ENCODE measurements at regions not wholly inside any gene's neighbourhood (a gene's known extent, or its start where the extent isn't known, plus 50 kb on each side); places are given as distances from the start of the nearest gene placed in this dataset.

GRCh38 chr3:106206613-106207012, 337.8 kb upstream of the CBLB start:
- Histone ChIP-seq H3K27me3 (ENCODE audit: control insufficient read depth, insufficient read depth, low read length) (no peaks in the 10 kb centered on the region), H3K27ac (ENCODE audit: insufficient read depth, low read length, poor library complexity, severe bottlenecking) (peak overlapping the region; percentile 63), H3K36me3 (ENCODE audit: control insufficient read depth, insufficient read depth, low read length) (no peaks in the 10 kb centered on the region), H3K9me3 (ENCODE audit: control insufficient read depth in 2 of 2, low read length in 2 of 2) (no peaks in the 10 kb centered on the region), H3K4me3 (ENCODE audit: low read depth, low read length) (peak overlapping the region; percentile 79), H3K4me1 (ENCODE audit: control insufficient read depth, insufficient read depth, low read length, poor library complexity, severe bottlenecking) (peaks cover 16% of the 10 kb centered on the region)
- Mint-ChIP-seq H3K9me3 (peaks cover 0 to 4% (median 0%) of the 10 kb centered on the region in 7 donors), H3K27ac (peak overlapping the region in 2 of 3 donors; percentile 60 to 68), H3K27me3 (no peaks in the 10 kb centered on the region), H3K4me1 (peaks cover 24 to 46% (median 34%) of the 10 kb centered on the region in 4 donors), H3K36me3 (peaks cover 3% of the 10 kb centered on the region), H3K4me3 (peak overlapping the region; percentile 10 to 79 (median 47))
- ATAC-seq (ENCODE audit: low read depth in 2 of 2) (peak in 1 of 2 donors; percentile 35), DNase-seq (no peak)

- Mint-ChIP-seq H3K4me1 (peaks cover 24 to 46% (median 34%) of the 10 kb centered on the region in 4 donors), H3K27me3 (no peaks in the 10 kb centered on the region), H3K9me3 (peaks cover 0 to 4% (median 0%) of the 10 kb centered on the region in 7 donors), H3K4me3 (no peak overlapping the region), H3K36me3 (peaks cover 3% of the 10 kb centered on the region), H3K27ac (no peak overlapping the region)
- DNase-seq (no peak), ATAC-seq (ENCODE audit: low read depth in 2 of 2) (no peak)
- Histone ChIP-seq H3K9me3 (ENCODE audit: control insufficient read depth in 2 of 2, low read length in 2 of 2) (no peaks in the 10 kb centered on the region), H3K36me3 (ENCODE audit: control insufficient read depth, insufficient read depth, low read length) (no peaks in the 10 kb centered on the region), H3K27me3 (ENCODE audit: control insufficient read depth, insufficient read depth, low read length) (no peaks in the 10 kb centered on the region), H3K4me1 (ENCODE audit: control insufficient read depth, insufficient read depth, low read length, poor library complexity, severe bottlenecking) (peaks cover 16% of the 10 kb centered on the region), H3K4me3 (ENCODE audit: low read depth, low read length) (no peak overlapping the region), H3K27ac (ENCODE audit: insufficient read depth, low read length, poor library complexity, severe bottlenecking) (no peak overlapping the region)
Observed at GRCh38 chr3:106208251-106208650, 339.4 kb upstream of the CBLB start.

- DNase-seq = peak in 2 of 3 donors; percentile 23 to 34
- Mint-ChIP-seq H3K9me3 (peaks cover 0 to 4% (median 0%) of the 10 kb centered on the region in 7 donors), H3K4me3 (no peak overlapping the region), H3K27ac (no peak overlapping the region), H3K4me1 (peaks cover 20 to 46% (median 33%) of the 10 kb centered on the region in 4 donors), H3K27me3 (no peaks in the 10 kb centered on the region), H3K36me3 (peaks cover 3% of the 10 kb centered on the region)
- no peaks in the 10 kb centered on the region for H3K27me3 ChIP-seq (ENCODE audit: control insufficient read depth, insufficient read depth, low read length)
- H3K4me3 ChIP-seq (ENCODE audit: low read depth, low read length) = no peak overlapping the region
- no peak overlapping the region for H3K27ac ChIP-seq (ENCODE audit: insufficient read depth, low read length, poor library complexity, severe bottlenecking)
- no peaks in the 10 kb centered on the region for H3K36me3 ChIP-seq (ENCODE audit: control insufficient read depth, insufficient read depth, low read length)
- H3K4me1 ChIP-seq (ENCODE audit: control insufficient read depth, insufficient read depth, low read length, poor library complexity, severe bottlenecking) = peaks cover 16% of the 10 kb centered on the region
- peak in 1 of 2 donors; percentile 61 for ATAC-seq (ENCODE audit: low read depth in 2 of 2)
- no peaks in the 10 kb centered on the region for H3K9me3 ChIP-seq (ENCODE audit: control insufficient read depth in 2 of 2, low read length in 2 of 2)
Observed at GRCh38 chr3:106208967-106209366, 340.2 kb upstream of the CBLB start.

- Mint-ChIP-seq H3K4me3 (no peak overlapping the region), H3K9me3 (peaks cover 0 to 2% (median 0%) of the 10 kb centered on the region in 7 donors), H3K27ac (no peak overlapping the region), H3K36me3 (peaks cover 2% of the 10 kb centered on the region), H3K4me1 (peaks cover 19 to 43% (median 32%) of the 10 kb centered on the region in 4 donors), H3K27me3 (no peaks in the 10 kb centered on the region)
- H3K27ac ChIP-seq (ENCODE audit: insufficient read depth, low read length, poor library complexity, severe bottlenecking) = no peak overlapping the region
- H3K27me3 ChIP-seq (ENCODE audit: control insufficient read depth, insufficient read depth, low read length) = no peaks in the 10 kb centered on the region
- DNase-seq (no peak), ATAC-seq (ENCODE audit: low read depth in 2 of 2) (no peak)
- H3K9me3 ChIP-seq (ENCODE audit: control insufficient read depth in 2 of 2, low read length in 2 of 2) = no peaks in the 10 kb centered on the region
- peaks cover 16% of the 10 kb centered on the region for H3K4me1 ChIP-seq (ENCODE audit: control insufficient read depth, insufficient read depth, low read length, poor library complexity, severe bottlenecking)
- no peaks in the 10 kb centered on the region for H3K36me3 ChIP-seq (ENCODE audit: control insufficient read depth, insufficient read depth, low read length)
- H3K4me3 ChIP-seq (ENCODE audit: low read depth, low read length) = no peak overlapping the region
Observed at GRCh38 chr3:106209482-106209881, 340.7 kb upstream of the CBLB start.

- ATAC-seq (ENCODE audit: low read depth in 2 of 2) (no peak), DNase-seq (no peak)
- H3K4me1 ChIP-seq (ENCODE audit: control insufficient read depth, insufficient read depth, low read length, poor library complexity, severe bottlenecking) = peaks cover 10% of the 10 kb centered on the region
- no peaks in the 10 kb centered on the region for H3K27me3 Mint-ChIP-seq
- H3K36me3 ChIP-seq (ENCODE audit: control insufficient read depth, insufficient read depth, low read length) = no peaks in the 10 kb centered on the region
- no peak overlapping the region for H3K4me3 ChIP-seq (ENCODE audit: low read depth, low read length)
- H3K36me3 Mint-ChIP-seq = no peaks in the 10 kb centered on the region
- H3K9me3 Mint-ChIP-seq = peaks cover 0 to 6% (median 0%) of the 10 kb centered on the region in 7 donors
- no peak overlapping the region for H3K4me3 Mint-ChIP-seq
- peaks cover 19 to 35% (median 25%) of the 10 kb centered on the region in 4 donors for H3K4me1 Mint-ChIP-seq
- H3K27ac ChIP-seq (ENCODE audit: insufficient read depth, low read length, poor library complexity, severe bottlenecking) = no peak overlapping the region
- H3K27ac Mint-ChIP-seq = peak overlapping the region in 2 of 3 donors; percentile 23 to 37
- no peaks in the 10 kb centered on the region for H3K27me3 ChIP-seq (ENCODE audit: control insufficient read depth, insufficient read depth, low read length)
- H3K9me3 ChIP-seq (ENCODE audit: control insufficient read depth in 2 of 2, low read length in 2 of 2) = no peaks in the 10 kb centered on the region
Observed at GRCh38 chr3:106210923-106211322, 342.1 kb upstream of the CBLB start.

- no peak for ATAC-seq (ENCODE audit: low read depth in 2 of 2)
- no peaks in the 10 kb centered on the region for H3K36me3 Mint-ChIP-seq
- Histone ChIP-seq H3K4me1 (ENCODE audit: control insufficient read depth, insufficient read depth, low read length, poor library complexity, severe bottlenecking) (no peaks in the 10 kb centered on the region), H3K36me3 (ENCODE audit: control insufficient read depth, insufficient read depth, low read length) (no peaks in the 10 kb centered on the region), H3K27me3 (ENCODE audit: control insufficient read depth, insufficient read depth, low read length) (no peaks in the 10 kb centered on the region), H3K27ac (ENCODE audit: insufficient read depth, low read length, poor library complexity, severe bottlenecking) (no peak overlapping the region), H3K9me3 (ENCODE audit: control insufficient read depth in 2 of 2, low read length in 2 of 2) (no peaks in the 10 kb centered on the region), H3K4me3 (ENCODE audit: low read depth, low read length) (no peak overlapping the region)
- no peak for DNase-seq
- H3K27ac Mint-ChIP-seq = no peak overlapping the region
- H3K4me3 Mint-ChIP-seq = no peak overlapping the region
- H3K4me1 Mint-ChIP-seq = peaks cover 7 to 16% (median 13%) of the 10 kb centered on the region in 4 donors
- H3K9me3 Mint-ChIP-seq = peaks cover 0 to 8% (median 2%) of the 10 kb centered on the region in 7 donors
- no peaks in the 10 kb centered on the region for H3K27me3 Mint-ChIP-seq
Observed at GRCh38 chr3:106212665-106213222, 343.9 kb upstream of the CBLB start.

GRCh38 chr3:106213954-106214353, 345.1 kb upstream of the CBLB start:
- Histone ChIP-seq H3K4me3 (ENCODE audit: low read depth, low read length) (no peak overlapping the region), H3K27me3 (ENCODE audit: control insufficient read depth, insufficient read depth, low read length) (no peaks in the 10 kb centered on the region), H3K27ac (ENCODE audit: insufficient read depth, low read length, poor library complexity, severe bottlenecking) (no peak overlapping the region), H3K9me3 (ENCODE audit: control insufficient read depth in 2 of 2, low read length in 2 of 2) (no peaks in the 10 kb centered on the region), H3K4me1 (ENCODE audit: control insufficient read depth, insufficient read depth, low read length, poor library complexity, severe bottlenecking) (no peaks in the 10 kb centered on the region), H3K36me3 (ENCODE audit: control insufficient read depth, insufficient read depth, low read length) (no peaks in the 10 kb centered on the region)
- Mint-ChIP-seq H3K27ac (no peak overlapping the region), H3K9me3 (peaks cover 0 to 8% (median 2%) of the 10 kb centered on the region in 7 donors), H3K27me3 (no peaks in the 10 kb centered on the region), H3K36me3 (no peaks in the 10 kb centered on the region), H3K4me3 (no peak overlapping the region), H3K4me1 (peaks cover 4 to 12% (median 10%) of the 10 kb centered on the region in 4 donors)
- ATAC-seq (ENCODE audit: low read depth in 2 of 2) (no peak), DNase-seq (no peak)

- no peak overlapping the region for H3K27ac Mint-ChIP-seq
Observed at GRCh38 chr3:106214641-106215040, 345.8 kb upstream of the CBLB start.

More at GRCh38 chr3:106214641-106215040, 345.8 kb upstream of the CBLB start:
- Mint-ChIP-seq H3K4me3 (no peak overlapping the region), H3K27me3 (no peaks in the 10 kb centered on the region), H3K36me3 (no peaks in the 10 kb centered on the region), H3K4me1 (peaks cover 4 to 12% (median 10%) of the 10 kb centered on the region in 4 donors), H3K9me3 (peaks cover 0 to 8% (median 2%) of the 10 kb centered on the region in 7 donors)
- no peaks in the 10 kb centered on the region for H3K9me3 ChIP-seq (ENCODE audit: control insufficient read depth in 2 of 2, low read length in 2 of 2)
- H3K36me3 ChIP-seq (ENCODE audit: control insufficient read depth, insufficient read depth, low read length) = no peaks in the 10 kb centered on the region
- H3K4me3 ChIP-seq (ENCODE audit: low read depth, low read length) = no peak overlapping the region
- H3K4me1 ChIP-seq (ENCODE audit: control insufficient read depth, insufficient read depth, low read length, poor library complexity, severe bottlenecking) = no peaks in the 10 kb centered on the region
- no peak overlapping the region for H3K27ac ChIP-seq (ENCODE audit: insufficient read depth, low read length, poor library complexity, severe bottlenecking)
- no peaks in the 10 kb centered on the region for H3K27me3 ChIP-seq (ENCODE audit: control insufficient read depth, insufficient read depth, low read length)
- DNase-seq (no peak), ATAC-seq (ENCODE audit: low read depth in 2 of 2) (no peak)
